ENCODE measurements at regions not wholly inside any gene's neighbourhood (a gene's known extent, or its start where the extent isn't known, plus 50 kb on each side); places are given as distances from the start of the nearest gene placed in this dataset.
"Not testable (repeated sequence)": the region's sequence is repeated elsewhere in the genome, so short reads cannot be mapped to it uniquely, and the experiment has no call there.

GRCh38 chr2:207417301-207417718 lies 112.5 kb upstream of the CREB1 start:
- no peak for DNase-seq

DNA sequence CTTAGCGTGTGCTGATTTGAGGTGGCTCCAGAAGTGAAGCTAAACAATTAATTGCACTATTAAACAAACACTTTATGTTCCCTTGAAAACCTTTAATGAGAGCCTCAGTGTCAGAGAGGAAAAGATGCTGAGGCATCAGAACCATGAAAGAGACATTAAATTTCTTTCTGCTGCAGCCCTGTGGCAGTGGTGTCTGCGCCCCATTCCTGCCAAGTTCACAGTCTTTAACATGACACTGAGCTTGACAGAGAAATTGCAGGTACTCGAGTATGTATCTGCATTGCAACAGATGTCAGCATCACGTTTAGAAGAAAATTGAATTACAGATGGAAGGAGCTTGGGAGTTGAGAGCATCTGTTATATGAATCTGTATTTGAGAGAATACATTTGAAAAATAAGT lies 111.3 kb upstream of the CREB1 start:
- no peak for DNase-seq

DNA sequence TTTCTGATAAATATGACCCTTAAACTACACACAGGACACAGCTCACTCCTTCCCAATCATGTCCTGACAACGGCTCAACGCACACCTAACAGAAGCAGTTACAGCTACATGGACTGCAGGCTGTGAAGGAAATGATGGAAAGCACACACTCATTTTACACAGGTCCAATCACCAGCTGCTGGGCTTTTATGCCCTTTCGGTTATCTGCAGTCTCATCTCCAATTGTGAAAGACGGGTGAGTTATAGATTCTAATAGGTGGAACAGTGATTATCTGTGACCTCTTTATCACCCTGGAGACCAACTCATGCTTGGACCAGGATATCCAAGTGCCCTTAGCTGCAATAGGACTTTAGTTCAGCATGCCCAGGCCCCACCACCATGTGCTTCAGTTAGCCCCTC lies 110.4 kb upstream of the CREB1 start:
- DNase-seq = no peak

GRCh38 chr2:207421671-207422070 lies 108.1 kb upstream of the CREB1 start:
- DNase-seq = no peak

DNA sequence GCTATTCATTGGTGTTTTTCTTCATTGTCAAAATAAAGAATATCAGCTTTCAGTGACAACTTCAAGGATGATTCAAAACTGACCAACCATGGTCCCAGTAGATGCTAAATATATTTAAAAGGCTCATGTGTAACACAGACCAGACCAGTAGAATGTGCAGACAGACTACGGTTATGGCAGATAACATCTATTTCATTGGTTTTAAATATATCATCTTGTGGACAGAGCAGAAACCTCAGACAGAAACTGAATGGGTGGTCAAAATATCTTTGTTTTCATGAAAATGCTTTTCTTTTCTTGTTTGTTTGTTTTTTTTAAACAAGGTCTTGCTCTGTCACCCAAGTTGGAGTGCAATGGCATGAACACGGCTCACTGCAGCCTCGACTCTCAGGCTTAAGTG lies 107.4 kb upstream of the CREB1 start:
- DNase-seq = no peak

DNA sequence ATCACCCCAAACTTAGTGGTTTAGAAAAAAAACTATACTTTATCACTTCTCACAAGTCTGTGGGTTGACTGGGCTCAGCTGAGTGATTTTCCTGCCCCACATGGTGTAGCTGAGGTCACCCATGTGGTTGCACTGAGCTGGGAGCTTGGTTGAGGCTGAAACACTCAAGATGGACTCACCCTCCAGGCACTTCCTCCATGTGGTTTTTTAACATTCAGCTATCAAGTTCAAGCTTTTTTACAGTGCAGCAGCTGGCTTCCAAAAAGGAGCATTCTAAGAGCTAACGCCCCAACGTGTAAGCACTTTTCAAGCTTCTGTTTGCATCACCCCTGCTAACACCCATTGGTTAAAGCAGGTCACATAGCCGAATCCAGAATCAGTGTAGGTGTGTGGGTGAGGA lies 105.9 kb upstream of the CREB1 start:
- peak; percentile 43 for DNase-seq

- DNase-seq = no peak
Observed at GRCh38 chr2:207427986-207428385, 101.8 kb upstream of the CREB1 start.

GRCh38 chr2:207428573-207428972 lies 101.2 kb upstream of the CREB1 start:
- no peak for DNase-seq

GRCh38 chr2:207432453-207432852 lies 97.3 kb upstream of the CREB1 start:
- no peak for DNase-seq

GRCh38 chr2:207434306-207434705 lies 95.5 kb upstream of the CREB1 start:
- no peak for DNase-seq

GRCh38 chr2:207434899-207435465 lies 94.8 kb upstream of the CREB1 start:
- DNase-seq = no peak

DNA sequence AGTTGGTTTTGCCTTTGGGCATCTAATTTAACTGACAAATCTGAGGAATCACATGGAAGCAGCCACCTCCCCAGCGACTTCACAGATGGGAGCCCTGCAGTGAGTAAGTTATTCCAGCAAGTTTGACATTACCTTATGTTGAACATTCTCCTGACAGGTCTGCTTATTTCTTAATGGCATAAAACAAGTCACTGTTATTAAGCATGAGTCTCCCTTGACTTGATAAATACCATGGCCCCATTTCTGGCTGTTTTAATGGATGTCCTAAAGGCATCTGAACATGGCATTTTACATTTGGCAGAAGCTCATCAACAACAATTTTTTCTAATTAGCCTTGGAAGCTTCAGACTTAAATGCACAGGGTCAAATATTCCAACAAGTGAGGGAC lies 92.6 kb upstream of the CREB1 start:
- DNase-seq = no peak

- DNase-seq = no peak
Observed at GRCh38 chr2:207437524-207438143, 92.1 kb upstream of the CREB1 start.

DNA sequence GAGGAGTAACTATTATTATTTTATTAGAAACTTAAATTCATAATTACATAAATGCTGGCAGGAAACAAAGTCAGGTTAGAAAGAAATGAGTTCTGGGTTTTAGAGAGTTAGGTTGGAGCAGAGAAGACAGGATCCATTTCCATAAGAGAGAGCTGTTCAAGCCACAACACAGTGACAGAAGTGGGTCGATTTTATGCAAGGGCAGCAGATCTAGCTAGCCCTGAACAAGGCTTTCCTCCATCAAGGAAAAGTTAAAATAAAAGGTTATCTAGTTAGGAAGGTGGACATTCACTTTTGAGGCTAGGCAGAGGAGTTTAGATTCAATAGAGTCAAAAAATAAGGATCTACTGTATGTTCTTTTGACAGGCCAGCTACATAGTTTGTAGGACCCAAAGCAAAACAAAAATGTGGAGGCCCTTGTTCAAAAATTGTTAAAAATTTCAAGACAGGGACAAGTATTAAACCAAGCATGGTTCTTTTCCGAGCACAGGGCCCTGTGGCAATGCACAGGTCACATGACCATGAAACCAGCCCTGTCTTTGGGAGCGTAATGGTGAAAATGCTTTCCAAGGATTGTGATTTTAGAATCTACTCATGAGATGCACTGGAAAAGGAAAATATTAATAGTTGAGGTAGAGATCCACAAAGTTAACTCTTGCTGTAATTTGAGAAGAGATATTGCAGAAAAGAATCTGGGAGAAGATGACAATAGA lies 91.2 kb upstream of the CREB1 start:
- DNase-seq = no peak

GRCh38 chr2:207439881-207440280 lies 89.9 kb upstream of the CREB1 start:
- not testable (repeated sequence) for DNase-seq

- no peak for DNase-seq
Observed at GRCh38 chr2:207444756-207445155, 85.0 kb upstream of the CREB1 start.

DNA sequence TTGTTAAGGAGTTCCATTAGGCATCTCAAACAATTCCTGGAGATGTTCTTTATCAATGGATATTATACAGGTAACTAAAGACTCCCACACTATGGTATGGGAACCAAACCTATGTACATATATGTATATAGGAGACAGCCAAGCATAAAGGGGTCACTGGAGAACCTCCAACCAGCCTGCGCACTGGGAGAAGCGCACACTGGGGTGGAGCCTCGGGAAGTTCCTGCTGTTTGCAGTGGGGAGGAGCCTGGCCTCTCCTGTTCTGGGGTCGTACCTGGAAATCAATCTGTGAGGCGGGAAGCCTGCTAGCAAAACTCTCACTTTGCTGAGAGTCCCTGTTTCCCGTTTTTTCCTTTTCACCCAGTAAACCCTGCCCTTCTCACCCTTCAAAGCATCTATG lies 83.1 kb upstream of the CREB1 start:
- DNase-seq = no peak

- DNase-seq = no peak
Observed at GRCh38 chr2:207448006-207448405, 81.8 kb upstream of the CREB1 start.

GRCh38 chr2:207449642-207450165 lies 80.1 kb upstream of the CREB1 start:
- DNase-seq = no peak

- no peak for DNase-seq
Observed at GRCh38 chr2:207450186-207450585, 79.6 kb upstream of the CREB1 start.

DNA sequence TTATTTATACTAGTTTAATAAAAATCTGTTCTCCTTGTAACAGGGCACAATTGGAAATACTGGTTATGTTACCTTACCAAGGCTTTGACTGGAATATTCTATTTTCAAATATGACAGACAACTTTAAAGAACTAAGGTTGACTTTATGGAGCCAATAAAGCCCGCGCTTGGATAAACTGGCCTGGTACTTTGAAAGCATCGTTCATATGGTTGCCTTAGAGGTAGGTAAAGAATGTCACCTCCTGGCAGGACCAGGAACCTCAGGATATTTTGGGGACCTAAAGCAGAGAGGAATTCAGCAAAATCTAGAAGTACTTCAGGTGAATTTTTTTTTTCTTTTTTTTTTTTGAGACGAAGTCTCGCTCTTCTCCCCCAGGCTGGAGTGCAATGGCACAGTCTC lies 71.2 kb upstream of the CREB1 start:
- no peak for DNase-seq

DNA sequence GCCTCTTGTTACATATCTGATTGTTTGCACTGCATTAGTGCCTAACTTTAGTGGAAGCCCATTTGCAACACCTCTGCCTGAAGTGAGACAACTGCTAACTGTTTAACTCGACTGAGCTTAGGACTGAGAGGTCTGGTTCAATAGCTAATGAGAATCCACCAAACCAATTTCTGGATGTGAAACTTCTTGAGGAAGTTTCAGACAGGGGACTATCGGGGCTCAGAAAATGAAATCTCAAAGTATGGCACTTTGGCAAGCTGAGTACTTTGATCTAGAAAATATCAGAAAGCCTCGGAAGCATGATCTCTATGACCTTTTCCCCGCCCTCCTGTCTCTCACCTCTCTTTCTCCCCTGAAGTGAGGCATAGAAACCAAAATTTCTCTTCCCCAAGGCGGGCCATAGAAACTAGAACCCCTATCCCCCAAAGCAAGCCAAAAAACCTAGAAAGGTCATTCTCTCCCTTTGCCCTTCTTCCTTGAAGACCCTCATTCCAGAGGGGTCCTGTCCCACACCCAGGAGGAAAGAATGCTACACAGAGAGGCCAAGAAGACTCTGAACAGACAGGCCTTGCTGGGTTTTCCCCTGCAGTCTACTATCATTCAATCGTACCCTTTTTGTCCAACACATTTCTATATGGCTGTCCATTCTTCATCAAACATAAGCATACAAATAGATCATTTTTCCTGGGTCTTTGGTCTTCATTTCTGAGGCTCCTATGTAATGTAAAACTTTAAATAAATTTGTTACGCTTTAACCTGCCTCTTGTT lies 69.6 kb upstream of the CREB1 start:
- DNase-seq = no peak

GRCh38 chr2:207463433-207463832 lies 66.3 kb upstream of the CREB1 start:
- DNase-seq = peak; percentile 36

GRCh38 chr2:207464007-207464406 lies 65.8 kb upstream of the CREB1 start:
- DNase-seq = no peak

Measured in femur (tissue), 1 donor.